Cardiac muscle cell (in vitro differentiated cells and primary cell): ENCODE measurements at regions not wholly inside any gene's neighbourhood (a gene's known extent, or its start where the extent isn't known, plus 50 kb on each side); places are given as distances from the start of the nearest gene placed in this dataset.

Source experiments
- DNase-seq, 2 donors: peaks; one replicate each; pipeline versions ENCODE4 v3.0.0 to v3.0.0-alpha.2; 2010 to 2017; ENCODE audit warnings: low read depth in 1 of 2, low spot score in 1 of 2
- H3K27ac ChIP-seq: fragments of 200-600 bp; sonication (generic); 2 replicates; pipeline ENCODE4 v1.5.1; 2016
- H3K27me3 ChIP-seq: fragments of 200-600 bp; sonication (generic); 2 replicates; pipeline ENCODE4 v1.6.0; 2016; ENCODE audit warnings: control low read depth
- H3K36me3 ChIP-seq: fragments of 200-600 bp; sonication (generic); 2 replicates; pipeline ENCODE4 v1.5.1; 2016; ENCODE audit warnings: control low read depth
- H3K4me1 ChIP-seq: fragments of 200-600 bp; sonication (generic); 2 replicates; pipeline ENCODE4 v1.8.1; 2017; ENCODE audit warnings: low read depth, mild to moderate bottlenecking, mixed run types
- H3K4me3 ChIP-seq: fragments of 200-600 bp; sonication (generic); 2 replicates; pipeline ENCODE4 v1.5.1; 2016; ENCODE audit warnings: mild to moderate bottlenecking
- H3K9me3 ChIP-seq: fragments of 200-600 bp; sonication (generic); 2 replicates; pipeline ENCODE4 v1.5.1; 2017; ENCODE audit warnings: low read depth, mild to moderate bottlenecking, control low read depth
- CTCF ChIP-seq: IDR thresholded peaks from 2 replicates; pipeline ENCODE4 v1.5.1; 2012; ENCODE audit warnings: low read depth, mild to moderate bottlenecking, low read length

DNA sequence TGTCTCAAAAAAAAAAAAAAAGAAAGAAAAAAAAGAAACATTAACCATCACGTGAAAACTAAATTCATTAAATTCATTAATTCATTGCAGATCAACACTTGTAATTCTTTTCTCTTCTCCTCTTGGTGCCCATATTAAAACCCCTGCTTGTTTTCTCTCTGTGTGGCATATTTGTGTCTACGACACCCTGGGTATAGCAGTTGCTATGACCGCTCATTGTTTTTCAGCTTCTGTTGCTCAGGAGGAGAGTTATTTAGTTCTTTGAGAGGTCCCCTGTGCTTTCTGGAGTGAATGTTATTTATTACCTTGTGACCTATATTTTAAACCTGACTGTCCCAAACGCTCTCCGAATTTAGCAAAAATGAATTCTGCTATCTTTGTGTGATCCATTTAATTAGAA, 62.3 kb upstream of the CLMP start:
- no peaks in the 10 kb centered on the region for H3K9me3 ChIP-seq
- H3K4me3 ChIP-seq, result no peak overlapping the region
- no peak for TF ChIP-seq CTCF
- H3K27me3 ChIP-seq, result no peaks in the 10 kb centered on the region
- no peak for DNase-seq
- H3K4me1 ChIP-seq, result no peaks in the 10 kb centered on the region
- no peaks in the 10 kb centered on the region for H3K36me3 ChIP-seq
- no peak overlapping the region for H3K27ac ChIP-seq

DNA sequence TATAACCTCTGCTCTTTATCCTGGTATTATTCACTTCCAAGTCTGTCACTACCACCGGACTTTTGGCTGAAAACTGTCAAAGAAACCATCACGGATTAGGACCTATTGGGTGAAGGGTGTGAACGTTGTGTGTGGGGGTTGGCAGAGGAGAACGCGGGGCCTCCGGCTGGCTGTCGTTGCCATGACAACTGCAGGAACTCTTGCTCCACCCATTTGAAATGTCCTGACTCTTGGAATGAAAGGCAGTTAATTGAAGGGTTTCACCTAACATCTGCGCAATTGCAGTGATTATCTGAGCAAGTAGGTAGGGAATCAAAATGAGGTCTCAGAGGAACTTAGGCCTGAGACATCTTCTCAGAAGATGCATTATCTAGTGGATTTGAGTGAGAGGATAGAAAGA, 60.9 kb upstream of the CLMP start:
- H3K4me1 ChIP-seq, result no peaks in the 10 kb centered on the region
- H3K4me3 ChIP-seq, result no peak overlapping the region
- no peak for TF ChIP-seq CTCF
- H3K27me3 ChIP-seq, result no peaks in the 10 kb centered on the region
- no peaks in the 10 kb centered on the region for H3K9me3 ChIP-seq
- H3K27ac ChIP-seq, result no peak overlapping the region
- H3K36me3 ChIP-seq, result no peaks in the 10 kb centered on the region
- peak in 1 of 2 donors; percentile 42 for DNase-seq

- Histone ChIP-seq H3K27ac (no peak overlapping the region), H3K4me1 (no peaks in the 10 kb centered on the region), H3K4me3 (no peak overlapping the region), H3K36me3 (no peaks in the 10 kb centered on the region), H3K9me3 (no peaks in the 10 kb centered on the region), H3K27me3 (no peaks in the 10 kb centered on the region)
- no peak for TF ChIP-seq CTCF
- DNase-seq, result no peak
These were observed 59.3 kb upstream of the CLMP start for GRCh38 chr11:123254357-123254756.

DNA sequence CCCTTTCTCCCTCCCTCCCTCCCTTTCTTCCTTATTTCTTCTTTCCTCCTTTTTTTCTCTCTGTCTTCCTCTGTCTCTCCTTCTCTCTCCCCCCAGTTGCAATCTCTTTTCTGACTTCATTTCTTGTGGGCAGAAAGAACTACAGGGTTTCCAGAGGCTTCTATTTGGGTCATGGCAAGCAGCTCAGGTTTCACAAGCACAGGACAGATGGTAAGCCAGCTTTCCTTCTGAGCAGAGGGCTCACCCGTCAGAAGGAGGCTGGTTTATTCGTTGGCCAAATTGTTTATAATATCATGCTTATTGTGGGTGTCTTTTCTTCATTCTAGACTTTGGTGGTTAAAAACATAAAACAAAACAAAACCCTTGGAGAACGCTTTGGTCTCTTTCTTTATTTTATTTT, 58.9 kb upstream of the CLMP start:
- Histone ChIP-seq H3K9me3 (no peaks in the 10 kb centered on the region), H3K27ac (no peak overlapping the region), H3K4me3 (no peak overlapping the region), H3K27me3 (no peaks in the 10 kb centered on the region), H3K4me1 (no peaks in the 10 kb centered on the region), H3K36me3 (no peaks in the 10 kb centered on the region)
- no peak for TF ChIP-seq CTCF
- DNase-seq, result peak in 1 of 2 donors; percentile 32

DNA sequence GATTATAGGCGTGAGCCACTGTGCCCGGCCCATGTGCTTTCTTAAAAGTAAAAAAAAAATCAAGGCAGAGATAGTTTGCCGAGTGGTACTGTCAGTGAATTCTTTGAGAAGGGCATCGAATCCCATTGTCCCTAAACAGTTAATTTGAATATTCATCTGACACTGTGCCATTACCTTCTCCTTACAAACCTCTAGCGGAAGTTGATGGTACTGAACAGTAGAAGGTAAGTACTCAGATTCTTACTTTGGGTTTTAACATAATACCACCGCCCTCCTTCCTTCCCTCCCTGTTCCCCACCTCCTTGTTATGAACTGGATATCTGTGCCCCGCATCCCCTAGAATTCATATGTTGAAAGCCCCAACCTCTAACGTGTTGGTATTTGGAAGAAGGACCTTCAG, 58.2 kb upstream of the CLMP start:
- no peak for DNase-seq
- Histone ChIP-seq H3K4me1 (no peaks in the 10 kb centered on the region), H3K27ac (no peak overlapping the region), H3K36me3 (no peaks in the 10 kb centered on the region), H3K9me3 (no peaks in the 10 kb centered on the region), H3K4me3 (no peak overlapping the region), H3K27me3 (no peaks in the 10 kb centered on the region)
- TF ChIP-seq CTCF, result no peak
